A549 (cell line): ENCODE measurements at regions not wholly inside any gene's neighbourhood (a gene's known extent, or its start where the extent isn't known, plus 50 kb on each side); places are given as distances from the start of the nearest gene placed in this dataset.
"Not testable (repeated sequence)": the region's sequence is repeated elsewhere in the genome, so short reads cannot be mapped to it uniquely, and the experiment has no call there.

ENCODE experiments used
- CEBPB ChIP-seq, 2 experiments: fragments of >200 bp in 1 of 2; sonication (Bioruptor Twin) in 1 of 2; formaldehyde crosslinking in 1 of 2; IDR thresholded peaks; 2 replicates each; pipeline ENCODE4 v1.6.1; 2012 to 2016
- ESRRA ChIP-seq: fragments of 150-350 bp; IDR thresholded peaks from 2 replicates; pipeline ENCODE4 v1.6.1; 2014; ENCODE audit warnings: mild to moderate bottlenecking, low read length, borderline replicate concordance
- FOSL2 ChIP-seq, 2 experiments: fragments of 450-650 bp in 1 of 2; fragments of >200 bp in 1 of 2; sonication (Bioruptor Twin) in 1 of 2; formaldehyde crosslinking; IDR thresholded peaks; 2 replicates each; pipeline versions ENCODE4 v1.5.0 to v1.6.1; 2016 to 2020; ENCODE audit warnings: mild to moderate bottlenecking in 1 of 2, moderate library complexity in 1 of 2
- JUNB ChIP-seq: fragments of >200 bp; sonication (Bioruptor Twin); formaldehyde crosslinking; IDR thresholded peaks from 2 replicates; pipeline ENCODE4 v1.6.1; 2016
- KDM1A ChIP-seq: fragments of 200-600 bp; sonication (generic); IDR thresholded peaks from 2 replicates; pipeline ENCODE4 v1.6.1; 2016; ENCODE audit warnings: low read depth, mild to moderate bottlenecking
- NR3C1 ChIP-seq: fragments of >200 bp; sonication (Bioruptor Twin); formaldehyde crosslinking; IDR thresholded peaks from 3 replicates; pipeline ENCODE4 v1.6.1; 2017
- POLR2A ChIP-seq: IDR thresholded peaks from 2 replicates; pipeline ENCODE4 v1.6.1; 2012; ENCODE audit warnings: mild to moderate bottlenecking, low read length
- RARB ChIP-seq: fragments of 250-450 bp; sonication (Bioruptor Pico); IDR thresholded peaks from 2 replicates; pipeline ENCODE4 v1.8.0; 2021; ENCODE audit warnings: mild to moderate bottlenecking, moderate library complexity
- SMC3 ChIP-seq: fragments of >200 bp; sonication (Bioruptor Twin); formaldehyde crosslinking; IDR thresholded peaks from 3 replicates; pipeline ENCODE4 v1.6.1; 2018; ENCODE audit warnings: inconsistent platforms
- TF ChIP-seq, protein P1 (sequence below): fragments of >200 bp; sonication (Bioruptor Twin); formaldehyde crosslinking; IDR thresholded peaks from 3 replicates; pipeline ENCODE4 v1.6.1; 2016
- TF ChIP-seq, protein P2 (sequence below): IDR thresholded peaks from 2 replicates; pipeline ENCODE4 v1.6.1; 2012; ENCODE audit warnings: low read depth, borderline replicate concordance
- TF ChIP-seq, protein P3 (sequence below): fragments of >200 bp; sonication (Bioruptor Twin); formaldehyde crosslinking; IDR thresholded peaks from 3 replicates; pipeline ENCODE4 v1.5.1; 2016
- TF ChIP-seq, protein P4 (sequence below): fragments of 150-350 bp; IDR thresholded peaks from 2 replicates; pipeline ENCODE4 v1.6.1; 2014; ENCODE audit warnings: low read depth, mild to moderate bottlenecking, low read length
- TF ChIP-seq, protein P5 (sequence below): fragments of 200-600 bp; sonication (generic); IDR thresholded peaks from 2 replicates; pipeline ENCODE4 v1.6.1; 2016; ENCODE audit warnings: antibody characterized with exemption, mild to moderate bottlenecking, moderate library complexity

DNA sequence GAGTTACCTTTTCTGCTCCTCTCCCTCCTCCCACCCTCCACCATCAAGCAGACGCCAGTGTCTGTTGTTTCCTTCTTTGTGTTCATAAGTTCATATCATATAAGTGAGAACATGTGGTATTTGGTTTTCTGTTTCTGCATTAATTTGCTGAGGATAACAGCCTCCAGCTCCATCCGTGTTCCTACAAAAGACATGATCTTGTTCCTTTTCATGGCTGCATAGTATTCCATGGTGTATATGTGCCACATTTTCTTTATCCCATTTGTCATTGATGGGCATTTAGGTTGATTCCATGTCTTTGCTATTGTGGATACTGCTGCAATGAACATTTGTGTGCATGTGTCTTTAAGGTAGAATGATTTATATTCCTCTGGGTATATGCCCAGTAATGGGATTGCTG is 74.5 kb downstream of the KBTBD8 start:
- TF ChIP-seq, protein P1, sequence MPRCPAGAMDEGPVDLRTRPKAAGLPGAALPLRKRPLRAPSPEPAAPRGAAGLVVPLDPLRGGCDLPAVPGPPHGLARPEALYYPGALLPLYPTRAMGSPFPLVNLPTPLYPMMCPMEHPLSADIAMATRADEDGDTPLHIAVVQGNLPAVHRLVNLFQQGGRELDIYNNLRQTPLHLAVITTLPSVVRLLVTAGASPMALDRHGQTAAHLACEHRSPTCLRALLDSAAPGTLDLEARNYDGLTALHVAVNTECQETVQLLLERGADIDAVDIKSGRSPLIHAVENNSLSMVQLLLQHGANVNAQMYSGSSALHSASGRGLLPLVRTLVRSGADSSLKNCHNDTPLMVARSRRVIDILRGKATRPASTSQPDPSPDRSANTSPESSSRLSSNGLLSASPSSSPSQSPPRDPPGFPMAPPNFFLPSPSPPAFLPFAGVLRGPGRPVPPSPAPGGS, result not testable (repeated sequence)
- TF ChIP-seq, protein P2, sequence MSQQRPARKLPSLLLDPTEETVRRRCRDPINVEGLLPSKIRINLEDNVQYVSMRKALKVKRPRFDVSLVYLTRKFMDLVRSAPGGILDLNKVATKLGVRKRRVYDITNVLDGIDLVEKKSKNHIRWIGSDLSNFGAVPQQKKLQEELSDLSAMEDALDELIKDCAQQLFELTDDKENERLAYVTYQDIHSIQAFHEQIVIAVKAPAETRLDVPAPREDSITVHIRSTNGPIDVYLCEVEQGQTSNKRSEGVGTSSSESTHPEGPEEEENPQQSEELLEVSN, result not testable (repeated sequence)
- TF ChIP-seq ESRRA; CEBPB (IDR thresholded peaks at IDR 0.05); POLR2A; NR3C1; JUNB; KDM1A; SMC3; RARB (CRISPR knock-in tag); FOSL2 (IDR thresholded peaks at IDR 0.05); FOSL2 (CRISPR knock-in tag; IDR thresholded peaks at IDR 0.05): not testable (repeated sequence)
- TF ChIP-seq, protein P3, sequence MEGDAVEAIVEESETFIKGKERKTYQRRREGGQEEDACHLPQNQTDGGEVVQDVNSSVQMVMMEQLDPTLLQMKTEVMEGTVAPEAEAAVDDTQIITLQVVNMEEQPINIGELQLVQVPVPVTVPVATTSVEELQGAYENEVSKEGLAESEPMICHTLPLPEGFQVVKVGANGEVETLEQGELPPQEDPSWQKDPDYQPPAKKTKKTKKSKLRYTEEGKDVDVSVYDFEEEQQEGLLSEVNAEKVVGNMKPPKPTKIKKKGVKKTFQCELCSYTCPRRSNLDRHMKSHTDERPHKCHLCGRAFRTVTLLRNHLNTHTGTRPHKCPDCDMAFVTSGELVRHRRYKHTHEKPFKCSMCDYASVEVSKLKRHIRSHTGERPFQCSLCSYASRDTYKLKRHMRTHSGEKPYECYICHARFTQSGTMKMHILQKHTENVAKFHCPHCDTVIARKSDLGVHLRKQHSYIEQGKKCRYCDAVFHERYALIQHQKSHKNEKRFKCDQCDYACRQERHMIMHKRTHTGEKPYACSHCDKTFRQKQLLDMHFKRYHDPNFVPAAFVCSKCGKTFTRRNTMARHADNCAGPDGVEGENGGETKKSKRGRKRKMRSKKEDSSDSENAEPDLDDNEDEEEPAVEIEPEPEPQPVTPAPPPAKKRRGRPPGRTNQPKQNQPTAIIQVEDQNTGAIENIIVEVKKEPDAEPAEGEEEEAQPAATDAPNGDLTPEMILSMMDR, result not testable (repeated sequence)
- TF ChIP-seq, protein P4, sequence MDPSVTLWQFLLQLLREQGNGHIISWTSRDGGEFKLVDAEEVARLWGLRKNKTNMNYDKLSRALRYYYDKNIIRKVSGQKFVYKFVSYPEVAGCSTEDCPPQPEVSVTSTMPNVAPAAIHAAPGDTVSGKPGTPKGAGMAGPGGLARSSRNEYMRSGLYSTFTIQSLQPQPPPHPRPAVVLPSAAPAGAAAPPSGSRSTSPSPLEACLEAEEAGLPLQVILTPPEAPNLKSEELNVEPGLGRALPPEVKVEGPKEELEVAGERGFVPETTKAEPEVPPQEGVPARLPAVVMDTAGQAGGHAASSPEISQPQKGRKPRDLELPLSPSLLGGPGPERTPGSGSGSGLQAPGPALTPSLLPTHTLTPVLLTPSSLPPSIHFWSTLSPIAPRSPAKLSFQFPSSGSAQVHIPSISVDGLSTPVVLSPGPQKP, result not testable (repeated sequence)
- TF ChIP-seq, protein P5, sequence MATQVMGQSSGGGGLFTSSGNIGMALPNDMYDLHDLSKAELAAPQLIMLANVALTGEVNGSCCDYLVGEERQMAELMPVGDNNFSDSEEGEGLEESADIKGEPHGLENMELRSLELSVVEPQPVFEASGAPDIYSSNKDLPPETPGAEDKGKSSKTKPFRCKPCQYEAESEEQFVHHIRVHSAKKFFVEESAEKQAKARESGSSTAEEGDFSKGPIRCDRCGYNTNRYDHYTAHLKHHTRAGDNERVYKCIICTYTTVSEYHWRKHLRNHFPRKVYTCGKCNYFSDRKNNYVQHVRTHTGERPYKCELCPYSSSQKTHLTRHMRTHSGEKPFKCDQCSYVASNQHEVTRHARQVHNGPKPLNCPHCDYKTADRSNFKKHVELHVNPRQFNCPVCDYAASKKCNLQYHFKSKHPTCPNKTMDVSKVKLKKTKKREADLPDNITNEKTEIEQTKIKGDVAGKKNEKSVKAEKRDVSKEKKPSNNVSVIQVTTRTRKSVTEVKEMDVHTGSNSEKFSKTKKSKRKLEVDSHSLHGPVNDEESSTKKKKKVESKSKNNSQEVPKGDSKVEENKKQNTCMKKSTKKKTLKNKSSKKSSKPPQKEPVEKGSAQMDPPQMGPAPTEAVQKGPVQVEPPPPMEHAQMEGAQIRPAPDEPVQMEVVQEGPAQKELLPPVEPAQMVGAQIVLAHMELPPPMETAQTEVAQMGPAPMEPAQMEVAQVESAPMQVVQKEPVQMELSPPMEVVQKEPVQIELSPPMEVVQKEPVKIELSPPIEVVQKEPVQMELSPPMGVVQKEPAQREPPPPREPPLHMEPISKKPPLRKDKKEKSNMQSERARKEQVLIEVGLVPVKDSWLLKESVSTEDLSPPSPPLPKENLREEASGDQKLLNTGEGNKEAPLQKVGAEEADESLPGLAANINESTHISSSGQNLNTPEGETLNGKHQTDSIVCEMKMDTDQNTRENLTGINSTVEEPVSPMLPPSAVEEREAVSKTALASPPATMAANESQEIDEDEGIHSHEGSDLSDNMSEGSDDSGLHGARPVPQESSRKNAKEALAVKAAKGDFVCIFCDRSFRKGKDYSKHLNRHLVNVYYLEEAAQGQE, result not testable (repeated sequence)
